ENCODE measurements at regions not wholly inside any gene's neighbourhood (a gene's known extent, or its start where the extent isn't known, plus 50 kb on each side); places are given as distances from the start of the nearest gene placed in this dataset.

- TF ChIP-seq CTCF (IDR thresholded peaks at IDR 0.05) (no peak), ZFX (IDR thresholded peaks at IDR 0.05; ENCODE audit: borderline replicate concordance) (no peak)
These were observed 291.3 kb downstream of the SLC16A7 start for GRCh38 chr12:59887178-59887577.

All from 22Rv1 (cell line).